ENCODE measurements at regions not wholly inside any gene's neighbourhood (a gene's known extent, or its start where the extent isn't known, plus 50 kb on each side); places are given as distances from the start of the nearest gene placed in this dataset.

- Mint-ChIP-seq H3K9me3 (no peaks in the 10 kb centered on the region), H3K4me1 (no peaks in the 10 kb centered on the region), H3K4me3 (peak overlapping the region; percentile 31; the same call in 1 of the 2 replicates), H3K27ac (no peak overlapping the region), H3K36me3 (no peaks in the 10 kb centered on the region), H3K27me3 (ENCODE audit: low read depth) (peaks cover 54% of the 10 kb centered on the region)
- CTCF ChIA-PET = interaction anchor here (0.8 to 2.4 kb wide), 7 partner anchors 12 to 67 kb away, joined by 3 to 16 read pairs (median 3); no protein-coding TSS in a partner anchor
- ATAC-seq = peak; percentile 88
- peak; percentile 74 for DNase-seq (ENCODE audit: low spot score)
- POLR2A ChIA-PET = no interaction called here
- TF ChIP-seq USF2 (CRISPR knock-in tag; IDR thresholded peaks at IDR 0.05) (no peak; the same call in 1 of the 2 replicates), ZNF121 (CRISPR knock-in tag; IDR thresholded peaks at IDR 0.05) (peak; percentile 70), JAZF1 (CRISPR knock-in tag; IDR thresholded peaks at IDR 0.05) (no peak), ATF1 (CRISPR knock-in tag; IDR thresholded peaks at IDR 0.05) (no peak), ARID4B (CRISPR knock-in tag; IDR thresholded peaks at IDR 0.05; ENCODE audit: borderline replicate concordance) (no peak), ZNF512 (CRISPR knock-in tag; IDR thresholded peaks at IDR 0.05; ENCODE audit: borderline replicate concordance) (no peak), FOXP4 (CRISPR knock-in tag; IDR thresholded peaks at IDR 0.05) (no peak), SOX15 (CRISPR knock-in tag; IDR thresholded peaks at IDR 0.05) (no peak), IRF2 (CRISPR knock-in tag; IDR thresholded peaks at IDR 0.05; ENCODE audit: borderline replicate concordance, low read depth) (no peak), ZNF281 (CRISPR knock-in tag; IDR thresholded peaks at IDR 0.05) (no peak), ELF4 (CRISPR knock-in tag; IDR thresholded peaks at IDR 0.05; ENCODE audit: low read depth) (no peak), CREB1 (CRISPR knock-in tag; IDR thresholded peaks at IDR 0.05) (no peak), ATF3 (CRISPR knock-in tag; conservative IDR thresholded peaks at IDR 0.05) (no peak), SP1 (CRISPR knock-in tag; conservative IDR thresholded peaks at IDR 0.05) (peak; percentile 44; the same call in 1 of the 2 replicates), ERG (CRISPR knock-in tag; IDR thresholded peaks at IDR 0.05) (no peak), AR (CRISPR knock-in tag; IDR thresholded peaks at IDR 0.05) (no peak), ZMAT4 (CRISPR knock-in tag; IDR thresholded peaks at IDR 0.05) (no peak), KAT7 (CRISPR knock-in tag; IDR thresholded peaks at IDR 0.05; ENCODE audit: borderline replicate concordance) (no peak), TEAD1 (CRISPR knock-in tag; IDR thresholded peaks at IDR 0.05) (no peak)
Measured at GRCh38 chr22:46061501-46062231, 84.7 kb upstream of the WNT7B start.
